NCI-H187 (cell line): ENCODE measurements at regions not wholly inside any gene's neighbourhood (a gene's known extent, or its start where the extent isn't known, plus 50 kb on each side); places are given as distances from the start of the nearest gene placed in this dataset.
"Not testable (repeated sequence)": the region's sequence is repeated elsewhere in the genome, so short reads cannot be mapped to it uniquely, and the experiment has no call there.

Experiments used
- DNase-seq, 2 experiments: peaks; one replicate each; lab custom pipeline; 2025; lab: John Stamatoyannopoulos, UW

DNA sequence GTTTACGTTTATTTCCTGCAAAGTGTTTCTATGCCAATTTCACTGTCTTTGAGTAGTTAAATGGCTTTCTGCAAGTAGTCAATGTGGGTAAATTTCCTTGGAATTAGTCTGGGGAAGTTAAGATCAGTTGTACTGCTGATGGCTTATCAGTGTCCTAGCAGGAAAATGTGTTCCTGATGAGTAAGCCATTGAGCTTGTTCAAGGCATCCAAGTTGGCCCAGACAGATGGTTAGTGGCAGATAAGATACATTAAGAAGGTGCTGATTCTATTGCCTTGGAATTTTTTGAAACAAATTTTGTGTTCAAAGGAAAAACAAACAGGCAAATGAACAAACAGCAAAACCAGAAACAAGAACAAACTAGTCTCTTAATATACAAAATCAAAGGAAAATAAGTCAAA, 258.4 kb downstream of the MAP2K6 start:
- DNase-seq: no peak

DNA sequence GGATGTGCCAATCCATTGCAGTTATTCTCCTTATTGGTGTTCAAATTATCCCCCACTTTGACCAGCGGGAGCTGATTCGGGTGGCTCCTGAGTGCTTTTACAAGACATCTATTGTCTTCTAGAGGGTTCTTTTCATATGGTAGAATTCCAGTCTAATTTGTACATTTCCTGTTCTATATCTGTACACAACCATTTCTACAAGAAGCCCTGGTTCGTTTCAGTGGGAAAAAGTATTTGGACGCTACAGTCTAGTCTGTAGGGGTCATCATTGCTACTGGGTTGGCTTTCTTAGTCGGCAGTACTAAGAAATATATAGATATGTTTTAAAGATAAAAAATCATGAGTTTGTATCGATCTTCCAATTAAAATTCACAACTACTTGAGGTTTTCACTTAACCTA, 262.6 kb downstream of the MAP2K6 start:
- no peak for DNase-seq

DNA sequence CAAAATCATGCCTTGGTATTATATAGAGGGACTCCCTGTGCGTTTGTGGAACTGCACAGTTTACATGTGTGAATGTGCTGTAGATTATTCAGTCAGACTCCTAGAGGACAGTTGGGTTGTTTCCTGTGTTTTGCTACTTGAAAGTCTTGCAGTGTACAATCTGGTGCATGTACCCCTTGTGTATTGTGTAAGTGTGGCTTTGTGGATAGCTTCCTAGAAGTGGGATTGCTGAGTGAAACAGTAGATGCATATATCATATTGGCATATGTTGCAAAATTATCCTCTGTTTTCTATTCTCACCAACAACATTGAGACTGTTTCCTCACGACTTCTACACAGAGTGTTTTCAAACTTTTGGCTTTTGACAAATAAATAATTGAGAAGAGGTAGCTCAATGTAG, 263.7 kb downstream of the MAP2K6 start:
- DNase-seq: no peak

DNA sequence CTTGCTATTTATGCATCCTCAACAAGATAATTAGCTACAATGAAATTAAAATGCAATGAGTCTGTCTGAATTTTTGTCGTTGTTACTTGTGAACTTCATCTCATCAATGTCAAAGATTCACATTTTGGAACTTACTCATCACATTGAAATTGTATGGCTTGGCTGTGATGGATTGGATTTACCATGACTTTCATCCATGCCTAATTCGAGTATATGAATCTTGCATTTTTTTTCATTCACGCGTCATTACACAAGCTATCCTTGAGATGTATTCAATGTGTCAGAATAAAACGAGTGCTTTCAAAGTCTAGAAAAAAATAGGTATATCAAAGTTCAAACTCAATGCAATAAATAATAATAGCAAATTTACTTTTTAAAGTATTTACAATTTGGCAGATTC, 265.3 kb downstream of the MAP2K6 start:
- no peak for DNase-seq

DNA sequence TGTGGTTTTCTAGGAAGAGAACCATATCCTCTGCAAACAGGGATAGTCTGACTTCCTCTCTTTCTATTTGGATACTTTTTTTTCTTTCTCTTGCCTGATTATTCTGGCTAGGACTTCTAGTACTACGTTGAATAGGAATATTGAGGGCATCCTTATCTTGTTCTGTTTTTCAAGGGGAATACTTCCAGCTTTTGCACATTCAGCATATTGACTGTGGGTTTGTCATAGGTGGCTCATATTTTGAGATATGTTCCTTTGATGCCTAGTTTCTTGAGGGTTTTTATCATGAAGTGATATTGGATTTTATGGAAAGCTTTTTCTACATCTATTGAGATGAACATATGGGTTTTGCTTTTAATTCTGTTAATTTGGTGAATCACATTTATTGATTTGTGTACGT, 269.8 kb downstream of the MAP2K6 start:
- no peak for DNase-seq

DNA sequence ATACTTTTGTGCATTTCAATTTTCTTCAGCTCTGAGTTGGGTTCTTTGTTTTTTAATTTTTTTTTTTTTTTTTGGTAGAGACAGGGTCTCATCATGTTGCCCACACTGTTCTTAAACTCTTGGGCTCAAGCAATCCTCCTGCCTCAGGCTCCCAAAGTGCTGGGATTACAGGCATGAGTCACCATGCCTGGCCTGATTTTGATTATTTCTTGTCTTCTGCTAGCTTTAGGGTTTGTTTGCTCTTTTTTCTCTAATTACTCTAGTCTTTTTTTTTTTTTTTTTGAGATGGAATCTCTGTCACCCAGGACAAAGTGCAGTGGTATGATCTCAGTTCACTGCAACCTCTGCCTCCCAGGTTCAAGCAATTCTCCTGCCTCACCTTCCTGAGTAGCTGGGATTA, 270.7 kb downstream of the MAP2K6 start:
- not testable (repeated sequence) for DNase-seq

DNA sequence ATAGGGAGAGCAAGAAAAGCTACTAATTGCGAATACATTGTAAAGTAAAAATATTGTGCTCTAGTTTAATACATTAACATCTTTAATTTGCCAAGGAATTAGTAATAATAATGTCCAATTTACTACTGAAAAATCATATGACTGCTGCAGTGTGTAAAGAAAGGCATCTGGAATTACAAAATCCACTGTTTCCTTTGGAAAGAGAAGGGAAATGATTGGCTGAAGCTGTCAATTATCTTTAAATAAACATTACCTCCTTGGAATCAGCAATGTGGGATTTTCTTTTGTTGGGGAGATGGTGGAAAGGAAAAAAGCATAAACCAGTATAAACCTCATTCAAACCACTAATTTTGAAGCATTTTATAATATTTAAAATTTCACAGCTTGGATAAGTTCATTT, 276.0 kb downstream of the MAP2K6 start:
- no peak for DNase-seq

DNA sequence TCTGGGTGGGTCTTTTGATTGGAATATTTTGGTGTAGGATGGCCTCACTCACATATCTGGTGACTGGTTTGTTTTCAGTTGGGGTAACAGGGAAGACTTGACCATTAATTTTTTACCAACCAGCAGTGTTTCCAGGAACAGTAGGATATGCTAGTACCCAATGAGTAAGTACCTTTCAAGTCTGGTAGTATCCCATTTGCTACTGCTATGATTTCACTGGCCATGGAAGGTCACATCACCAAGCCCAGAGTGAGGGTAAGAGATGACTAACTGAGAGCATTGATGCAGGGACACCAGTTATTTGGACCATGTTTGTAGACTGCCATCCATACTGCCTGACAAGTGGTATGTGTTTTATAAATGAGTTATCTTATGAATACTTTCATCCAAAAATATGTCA, 277.7 kb downstream of the MAP2K6 start:
- no peak for DNase-seq

DNA sequence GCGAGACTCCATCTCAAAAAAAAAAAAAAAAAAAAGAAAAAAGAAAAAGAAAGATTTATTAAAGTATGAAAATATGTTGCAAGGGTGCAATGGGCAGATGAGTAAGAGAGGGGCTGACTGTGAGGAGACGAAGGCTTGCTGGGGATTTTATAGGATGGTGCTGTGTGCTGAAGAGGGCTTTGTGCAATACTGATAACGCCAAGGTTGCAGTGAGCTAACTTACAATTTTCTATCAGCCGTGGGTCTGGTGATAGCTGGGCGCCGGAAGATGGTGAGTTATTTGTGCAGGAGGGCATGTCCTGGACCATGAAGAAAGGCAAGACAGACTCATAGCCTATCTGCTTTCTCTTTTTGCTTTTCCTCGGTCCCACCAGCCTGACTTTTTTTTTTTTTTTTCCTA, 281.1 kb downstream of the MAP2K6 start:
- no peak for DNase-seq

DNA sequence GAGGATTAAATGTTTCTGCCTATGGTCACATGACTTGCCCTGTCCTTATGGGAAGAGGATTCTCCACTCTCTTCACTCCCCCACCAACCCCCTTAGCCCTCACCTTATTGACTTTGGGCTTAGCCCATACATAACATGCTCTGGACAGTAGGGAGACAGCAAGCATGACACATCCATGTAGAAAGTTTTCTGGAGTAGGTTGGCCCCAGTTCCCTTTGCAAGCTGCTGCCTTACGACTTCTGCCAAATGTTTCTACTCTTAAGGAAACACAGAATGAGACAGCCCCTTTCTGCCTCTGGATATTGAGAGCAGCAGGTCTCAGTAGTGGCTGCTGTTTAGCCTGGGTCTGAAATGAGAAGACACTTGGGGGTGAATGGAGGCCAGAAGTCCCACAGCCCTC, 282.2 kb downstream of the MAP2K6 start:
- no peak for DNase-seq

DNA sequence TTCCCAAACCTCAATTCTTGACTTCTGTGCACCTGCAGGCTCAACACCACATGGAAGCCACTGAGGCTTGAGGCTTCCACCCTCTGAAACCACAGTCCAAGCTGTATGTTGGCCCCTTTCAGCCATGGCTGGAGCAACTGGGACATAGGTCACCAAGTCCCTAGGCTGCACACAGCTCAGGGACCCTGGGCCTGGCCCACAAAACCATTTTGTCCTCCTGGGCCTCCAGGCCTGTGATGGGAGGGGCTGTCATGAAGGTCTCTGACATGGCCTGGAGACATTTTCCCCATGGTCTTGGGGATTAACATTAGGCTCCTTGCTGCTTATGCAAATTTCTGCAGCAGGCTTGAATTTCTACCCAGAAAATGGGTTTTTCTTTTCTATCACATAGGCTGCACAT, 283.9 kb downstream of the MAP2K6 start:
- not testable (repeated sequence) for DNase-seq

DNA sequence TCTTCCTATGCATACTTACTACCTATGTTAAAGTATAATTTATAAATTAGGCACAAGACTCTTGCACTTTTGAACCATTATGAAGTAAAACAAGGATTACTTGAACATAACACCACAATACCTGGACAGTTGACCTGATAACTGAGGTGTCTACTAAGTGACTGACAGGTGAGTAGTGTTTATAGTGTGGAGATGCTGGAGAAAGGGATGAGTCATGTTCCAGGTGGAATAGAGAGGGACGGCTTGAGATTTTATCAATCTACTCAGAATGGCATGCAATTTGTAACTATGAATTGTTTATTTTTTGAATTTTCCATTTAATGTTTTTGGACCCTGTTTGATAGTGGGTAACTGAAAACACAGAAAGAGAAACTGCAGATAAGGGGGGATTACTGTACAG, 287.6 kb downstream of the MAP2K6 start:
- DNase-seq: no peak

DNA sequence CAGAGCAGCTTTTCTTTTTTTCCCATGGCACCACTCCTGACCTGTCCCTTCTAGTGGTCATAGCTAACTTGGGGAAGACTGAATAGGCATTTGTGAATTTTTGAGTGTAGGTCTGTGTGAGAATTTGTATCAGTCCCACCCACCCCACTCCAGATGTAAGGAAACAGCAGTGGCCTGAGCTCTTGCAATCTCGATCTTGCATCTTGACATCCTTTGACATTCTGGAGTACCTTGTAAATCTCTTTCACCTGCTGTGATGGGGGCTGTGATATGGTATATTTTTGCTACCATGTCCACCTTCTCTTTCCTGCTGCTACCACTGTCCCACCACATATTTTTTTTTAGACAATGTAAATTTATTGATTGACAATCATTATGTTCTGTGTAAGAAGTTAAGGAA, 289.3 kb downstream of the MAP2K6 start:
- no peak for DNase-seq

DNA sequence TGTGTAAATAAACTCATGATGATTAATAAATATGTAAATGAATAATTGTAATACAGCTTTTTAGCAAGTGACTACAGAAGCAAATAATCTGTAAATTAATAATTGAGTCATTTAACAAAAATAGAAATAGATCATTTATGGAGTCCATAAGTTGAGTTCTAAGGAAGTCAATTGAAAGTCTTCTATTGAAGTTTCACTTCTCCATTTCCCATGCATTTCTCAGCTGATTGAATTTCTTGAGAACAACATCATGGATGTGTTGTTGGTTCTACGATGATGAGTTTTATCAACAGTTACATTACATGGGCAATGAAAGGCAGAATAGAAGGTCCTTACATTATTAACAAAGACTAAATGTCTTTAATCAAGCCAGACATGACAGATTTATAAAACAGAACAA, 290.4 kb downstream of the MAP2K6 start:
- DNase-seq: no peak

DNA sequence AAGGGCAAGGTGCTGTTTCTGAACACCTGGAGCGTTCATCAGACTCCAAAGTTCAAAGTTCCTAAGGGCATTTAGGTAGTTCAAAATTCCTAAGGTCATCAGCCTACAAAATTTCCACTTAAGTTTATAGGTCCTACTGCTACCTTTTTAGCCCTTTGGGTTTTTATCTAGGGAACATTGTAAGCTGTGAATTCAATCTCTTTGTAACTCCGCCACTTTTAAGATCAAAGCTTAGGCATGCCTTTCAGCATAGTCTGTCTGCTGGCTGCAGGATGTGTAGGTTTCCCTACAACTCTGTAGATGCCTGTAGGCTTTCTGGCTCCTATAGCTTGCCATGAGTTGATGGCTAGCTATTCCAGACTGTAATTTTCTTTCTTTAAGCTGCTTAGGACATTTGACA, 291.6 kb downstream of the MAP2K6 start:
- DNase-seq: no peak

DNA sequence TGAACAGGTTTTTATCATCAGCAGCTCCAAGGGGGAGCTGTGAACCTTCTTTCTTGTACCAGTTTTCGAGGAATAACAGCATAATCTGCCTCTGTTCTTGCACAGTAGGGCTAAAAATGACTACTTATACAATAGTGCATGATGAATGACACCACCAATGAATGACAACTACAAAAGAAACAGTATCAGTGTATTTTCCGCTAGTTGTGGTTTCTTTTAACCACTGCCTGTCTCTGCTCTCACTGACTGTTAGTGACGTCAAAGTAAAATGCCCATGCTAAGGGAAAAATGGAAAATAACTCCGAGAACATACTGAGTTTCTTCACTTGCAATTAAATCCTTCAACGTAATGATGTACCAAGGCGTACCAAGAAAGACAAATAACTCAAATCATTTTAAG, 294.9 kb downstream of the MAP2K6 start:
- DNase-seq: no peak

DNA sequence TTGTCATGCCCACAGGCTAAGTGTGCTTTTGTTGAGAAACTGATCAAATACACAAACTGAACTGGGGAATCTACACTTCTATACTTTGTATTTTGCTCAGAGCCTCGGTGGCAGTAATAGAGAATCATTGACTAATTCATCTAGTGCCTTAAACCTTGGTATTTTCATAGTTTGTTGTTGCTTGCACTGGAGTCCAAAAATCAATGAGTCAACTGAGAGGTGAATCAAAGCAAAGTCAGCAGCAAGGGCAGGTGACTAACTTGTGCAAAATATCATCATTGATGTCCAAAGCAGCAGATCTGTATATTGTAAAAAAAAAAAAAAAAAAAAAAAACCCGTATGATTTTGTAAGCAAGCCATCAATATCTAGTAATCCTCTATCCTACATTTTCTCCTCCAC, 296.4 kb downstream of the MAP2K6 start:
- no peak for DNase-seq

DNA sequence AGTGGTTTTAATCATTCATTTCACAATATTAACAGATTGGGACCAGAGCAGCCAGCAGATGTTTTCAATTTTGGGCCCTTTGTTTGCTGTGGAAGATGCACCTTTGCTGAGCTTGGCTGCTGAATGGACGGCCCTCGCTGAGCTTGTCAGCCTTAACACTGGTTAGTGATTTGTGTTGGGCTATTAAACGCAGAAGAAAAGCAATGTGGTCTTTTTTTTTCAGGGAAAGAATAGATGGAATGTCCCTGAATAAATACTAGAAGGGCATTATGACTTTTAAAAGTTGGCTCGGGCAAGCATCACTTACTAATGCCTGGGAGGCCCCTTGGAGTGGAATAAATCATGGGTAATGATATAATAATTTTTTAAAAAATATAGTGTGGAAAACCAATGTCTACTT, 297.0 kb downstream of the MAP2K6 start:
- DNase-seq: no peak

DNA sequence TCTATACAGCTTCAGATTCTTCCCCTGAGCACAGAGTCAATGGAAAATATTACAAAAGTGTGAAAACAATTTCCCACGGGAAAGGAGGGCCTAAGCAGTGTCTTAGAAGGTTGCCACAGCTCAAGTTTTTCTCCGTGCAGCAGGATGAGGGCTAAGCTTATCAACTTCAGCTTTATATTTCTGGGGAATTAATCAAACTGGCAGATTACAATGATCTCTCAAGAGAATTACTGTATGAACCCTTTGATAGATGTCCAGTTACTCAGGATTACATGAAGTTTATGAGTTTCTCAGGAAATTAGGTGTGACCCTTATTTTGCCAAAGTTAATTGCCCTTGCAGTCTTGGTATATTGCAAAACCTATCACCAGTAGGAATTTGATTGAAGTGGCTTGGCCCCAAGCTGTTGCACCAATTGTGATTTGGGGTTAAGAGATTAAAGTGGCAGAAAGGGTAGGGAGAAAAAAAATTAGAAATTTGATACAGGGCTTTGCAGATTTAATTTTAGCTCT, 298.4 kb downstream of the MAP2K6 start:
- no peak for DNase-seq

DNA sequence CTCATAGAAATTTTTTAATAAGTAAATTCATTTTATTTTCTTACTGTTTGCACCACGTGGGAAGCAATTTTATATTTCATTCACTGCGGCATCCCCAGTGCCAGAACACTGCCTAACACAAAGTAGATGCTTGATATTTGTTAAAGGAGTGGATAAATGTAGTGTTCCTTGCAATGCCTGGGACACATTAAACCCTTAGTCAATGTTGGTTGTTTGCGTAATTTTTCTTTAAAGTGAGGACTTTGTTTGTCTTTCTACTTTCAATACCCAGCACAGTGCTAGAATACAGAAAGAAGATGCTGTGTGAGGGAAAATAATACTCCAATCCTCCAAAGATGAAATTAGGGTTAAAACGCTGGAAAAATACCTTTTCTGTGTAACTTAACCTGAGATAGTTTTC, 299.3 kb downstream of the MAP2K6 start:
- DNase-seq: no peak

DNA sequence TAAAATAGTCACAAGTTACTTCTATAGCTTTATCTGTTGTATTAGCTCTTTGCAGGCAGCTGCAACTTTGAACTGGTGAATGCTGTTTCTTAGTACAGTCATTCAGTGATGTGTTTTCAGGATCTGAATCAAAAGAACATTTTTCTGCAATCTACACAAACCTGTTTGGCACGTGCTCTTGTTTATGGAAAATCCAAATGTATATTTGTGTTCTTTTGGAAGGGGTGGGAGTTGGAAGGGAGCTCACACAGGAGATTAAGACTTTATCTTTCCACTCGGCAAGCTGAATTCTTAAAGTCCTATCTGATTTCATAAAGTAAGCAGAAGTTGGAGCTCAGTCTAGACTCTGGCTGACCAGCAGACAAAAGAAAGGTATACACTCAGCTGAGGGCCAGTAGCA, 300.2 kb downstream of the MAP2K6 start:
- no peak for DNase-seq

DNA sequence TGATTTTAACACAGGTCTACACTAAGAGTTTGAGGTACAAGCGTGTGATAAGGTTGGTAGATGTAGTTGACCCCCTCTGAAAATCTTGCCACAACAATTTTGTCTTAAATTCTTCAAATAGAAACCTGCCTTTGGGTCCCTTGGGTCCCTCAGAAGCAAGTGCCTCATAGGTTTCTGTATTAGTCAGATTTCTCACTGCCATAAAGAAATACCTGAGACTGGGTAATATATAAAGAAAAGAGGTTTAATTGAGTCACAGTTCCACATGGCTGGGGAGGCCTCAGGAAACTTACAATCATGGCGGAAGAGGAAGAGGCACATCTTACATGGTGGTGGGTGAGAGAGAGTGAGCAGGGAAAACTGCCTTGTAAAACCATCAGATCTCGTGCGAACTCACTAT, 301.2 kb downstream of the MAP2K6 start:
- no peak for DNase-seq

DNA sequence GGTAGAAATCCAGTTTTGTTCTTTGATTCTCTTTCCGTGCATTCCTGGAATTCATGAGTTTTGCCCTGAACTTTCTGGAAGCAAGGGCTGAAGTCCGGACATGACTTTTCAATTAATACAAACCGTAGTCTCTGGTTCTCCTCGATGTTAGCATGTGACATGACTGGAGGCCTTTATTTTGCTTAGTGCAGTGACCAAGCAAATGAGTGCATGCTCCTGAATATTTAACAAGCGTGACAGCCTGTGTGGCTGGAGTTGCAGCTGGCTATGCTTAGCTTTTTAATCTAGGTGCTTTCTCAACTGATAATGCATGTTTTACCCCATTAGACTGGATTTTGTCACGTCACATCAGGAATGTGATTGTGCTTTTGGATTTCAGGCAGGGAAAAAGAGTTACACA, 302.1 kb downstream of the MAP2K6 start:
- no peak for DNase-seq

DNA sequence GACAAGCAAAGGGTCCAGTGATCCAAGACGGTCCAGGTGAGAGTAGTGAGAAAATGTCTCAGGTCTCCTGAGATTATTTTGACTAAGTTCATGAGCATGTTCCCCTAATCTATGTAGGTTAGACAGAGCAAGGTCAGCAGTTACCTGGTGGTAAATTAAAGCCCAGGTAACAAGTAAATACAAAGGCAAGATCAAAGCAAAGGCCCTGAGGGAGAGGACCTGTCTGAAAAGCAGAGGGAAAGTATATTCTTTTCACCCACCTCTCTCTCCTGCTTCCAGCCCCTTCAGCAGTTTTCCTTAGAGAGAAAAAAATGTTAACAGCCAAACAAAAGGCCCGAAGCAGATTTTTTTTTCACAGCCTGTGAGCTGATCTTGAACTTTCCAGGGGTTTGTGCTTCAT, 302.7 kb downstream of the MAP2K6 start:
- no peak for DNase-seq

DNA sequence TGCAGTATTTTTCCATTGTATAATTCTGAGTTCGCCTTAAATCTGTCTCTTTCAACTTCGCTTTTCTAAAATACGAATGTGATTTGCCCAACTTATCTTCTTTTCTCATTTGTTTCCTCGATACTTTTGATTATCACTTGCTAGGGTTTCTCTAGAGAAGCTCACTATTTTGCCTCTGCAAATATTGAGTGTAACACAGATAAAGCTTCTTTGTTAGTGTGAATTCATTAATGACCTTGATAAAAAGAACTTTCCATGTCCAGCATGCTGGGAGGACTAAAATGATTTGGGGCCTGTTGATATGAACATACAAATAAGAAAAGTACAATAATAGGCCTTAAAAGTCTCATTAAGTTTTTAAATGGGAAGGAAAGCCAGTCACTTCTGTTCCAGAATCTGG, 303.3 kb downstream of the MAP2K6 start:
- no peak for DNase-seq
